ENCODE measurements at regions not wholly inside any gene's neighbourhood (a gene's known extent, or its start where the extent isn't known, plus 50 kb on each side); places are given as distances from the start of the nearest gene placed in this dataset.

DNA sequence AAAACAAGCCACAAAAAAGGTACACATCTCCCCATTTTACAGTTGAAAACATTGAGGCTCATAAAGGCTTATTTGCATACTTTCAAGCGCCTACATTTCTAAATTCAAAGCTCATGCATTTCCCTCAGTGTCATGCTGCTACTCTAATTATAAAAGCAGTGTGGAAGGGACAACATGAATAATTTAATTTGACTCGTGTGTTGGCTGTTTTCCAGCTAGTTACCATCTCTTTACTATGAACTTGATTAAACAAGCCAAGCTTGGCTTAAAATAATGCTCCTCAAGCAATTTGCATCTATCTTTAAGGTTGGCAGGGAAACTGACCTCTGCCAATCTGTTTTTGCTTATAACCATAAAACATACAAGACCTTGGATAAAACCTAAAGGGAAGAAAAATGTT lies 252.5 kb upstream of the NEIL3 start:
- DNase-seq: no peak

DNA sequence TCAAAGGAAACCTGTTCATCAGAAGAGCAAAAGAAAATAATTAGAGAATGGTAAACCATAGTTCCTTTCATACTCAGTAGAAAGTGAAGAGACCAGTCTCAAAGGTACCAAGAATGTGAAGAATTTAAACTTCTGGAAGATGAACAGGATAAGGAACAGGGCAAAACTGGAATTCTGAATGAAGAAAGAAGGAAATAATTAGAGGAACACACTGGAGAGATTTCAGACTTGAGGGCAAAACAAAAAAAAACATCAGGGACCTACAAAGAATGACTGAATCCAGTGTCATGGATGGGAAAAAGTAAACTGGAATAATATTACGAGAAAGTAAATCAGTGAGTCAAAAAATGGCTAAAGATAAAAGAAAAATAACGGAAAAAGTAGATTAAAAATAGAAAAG lies 245.6 kb upstream of the NEIL3 start:
- DNase-seq: no peak

DNA sequence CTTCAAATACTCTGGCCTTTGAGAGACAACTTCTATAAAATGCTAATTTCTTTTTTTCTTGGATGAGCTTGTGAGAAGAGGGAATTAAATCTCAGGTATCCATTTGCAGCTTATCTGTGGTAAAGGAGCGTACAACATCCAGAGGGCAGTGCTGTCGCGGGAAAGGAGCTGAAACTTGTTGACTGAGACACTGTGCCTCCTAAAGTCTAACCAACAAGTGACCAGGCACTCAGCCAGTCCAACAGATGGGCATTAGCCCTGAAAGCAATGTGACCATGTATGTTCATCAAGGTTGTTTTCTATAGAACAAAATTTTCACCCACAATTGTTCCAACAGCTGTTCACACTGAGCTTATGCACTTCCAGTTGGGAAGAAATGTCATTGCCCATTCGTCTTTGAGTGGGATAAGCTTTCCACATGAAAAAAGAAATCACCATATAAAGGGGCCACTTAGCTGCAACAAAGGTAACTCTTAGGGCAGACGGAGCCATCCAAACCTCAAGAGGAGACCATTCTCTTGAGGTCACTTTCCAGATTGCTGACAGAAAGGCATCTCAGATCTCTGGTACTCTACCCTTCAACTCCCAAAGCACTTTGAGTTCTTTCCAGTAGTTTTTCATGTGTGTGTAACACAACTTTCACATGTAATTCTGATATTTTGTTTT lies 244.8 kb upstream of the NEIL3 start:
- no peak for DNase-seq

DNA sequence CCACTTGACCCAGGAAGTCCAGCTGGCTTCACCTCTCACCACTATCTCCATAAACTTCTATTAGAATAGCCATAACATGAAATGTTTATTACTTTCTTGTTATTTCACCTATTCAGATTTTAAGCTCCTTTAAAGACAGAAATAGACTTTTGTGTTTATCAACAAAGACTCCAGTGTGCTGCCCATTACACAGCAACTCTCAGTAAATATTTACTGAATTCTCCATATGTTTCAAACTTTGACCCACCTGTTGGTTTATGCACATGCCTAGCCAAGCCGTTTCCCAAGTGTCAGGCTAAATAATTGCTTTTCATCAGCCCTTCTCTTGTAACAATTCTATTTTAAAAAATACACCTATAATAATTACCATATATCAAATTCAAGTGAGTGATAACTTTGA lies 242.9 kb upstream of the NEIL3 start:
- no peak for DNase-seq

DNA sequence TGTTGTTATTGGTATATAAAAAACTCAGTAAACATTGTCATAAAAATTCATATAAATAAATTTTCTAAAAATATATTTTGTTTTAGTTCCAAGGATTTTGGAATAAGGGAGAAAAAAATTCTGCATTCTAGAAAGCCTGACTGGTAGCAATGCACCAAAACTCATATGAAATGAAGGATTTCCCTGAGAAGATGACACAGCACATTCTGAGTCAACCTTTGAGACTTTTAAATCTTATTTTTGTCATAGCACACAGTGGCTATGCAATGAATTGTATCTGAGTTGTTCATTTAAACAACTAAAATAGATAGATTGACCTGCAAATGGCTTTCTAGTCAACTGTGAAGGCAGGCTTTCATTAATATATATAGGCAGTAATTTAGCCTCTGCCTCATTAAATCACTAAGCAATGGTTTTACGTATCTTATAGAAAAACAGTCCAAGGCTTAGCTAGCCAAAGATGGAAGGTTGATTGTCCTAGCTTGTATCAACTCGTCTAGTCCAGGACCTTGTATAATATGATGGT lies 239.1 kb upstream of the NEIL3 start:
- no peak for DNase-seq

DNA sequence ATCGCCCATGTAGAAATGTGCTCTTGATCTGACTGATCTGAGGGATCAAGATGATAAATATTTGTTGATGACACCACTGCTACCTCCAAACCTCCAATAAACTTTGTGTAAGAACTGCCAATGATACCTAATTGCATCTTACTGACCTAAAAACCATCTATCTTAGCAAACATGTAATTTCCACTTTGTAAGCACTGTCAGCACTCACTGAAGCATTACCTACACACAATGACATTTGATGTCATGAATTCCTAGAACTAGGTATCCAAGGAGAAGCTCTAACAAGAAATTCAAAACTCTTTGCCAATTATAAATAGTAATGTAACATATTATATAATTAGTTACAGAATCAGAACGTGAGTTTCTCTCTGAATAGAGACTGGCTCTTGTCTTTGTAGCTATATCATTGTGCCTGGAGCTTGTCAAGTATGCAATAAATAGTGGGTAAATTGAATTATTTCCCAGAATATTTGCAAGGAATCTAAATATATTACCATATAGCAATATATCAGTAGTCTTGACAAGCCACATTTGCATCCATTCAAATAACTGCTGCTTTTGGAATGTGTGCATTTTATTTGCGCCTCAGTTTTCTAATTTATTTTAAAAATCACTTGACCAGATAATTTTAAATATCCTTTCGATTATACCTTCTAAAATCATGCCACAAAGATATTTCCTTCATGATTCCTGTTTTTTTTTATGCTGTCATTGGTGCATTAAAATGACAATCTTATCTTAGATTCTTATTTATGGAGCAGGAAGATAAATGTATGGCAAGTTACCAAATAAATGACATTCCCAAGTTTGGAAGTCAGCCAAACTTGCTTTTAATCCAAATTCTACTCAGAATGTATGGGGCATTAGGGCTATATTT lies 232.3 kb upstream of the NEIL3 start:
- no peak for DNase-seq

DNA sequence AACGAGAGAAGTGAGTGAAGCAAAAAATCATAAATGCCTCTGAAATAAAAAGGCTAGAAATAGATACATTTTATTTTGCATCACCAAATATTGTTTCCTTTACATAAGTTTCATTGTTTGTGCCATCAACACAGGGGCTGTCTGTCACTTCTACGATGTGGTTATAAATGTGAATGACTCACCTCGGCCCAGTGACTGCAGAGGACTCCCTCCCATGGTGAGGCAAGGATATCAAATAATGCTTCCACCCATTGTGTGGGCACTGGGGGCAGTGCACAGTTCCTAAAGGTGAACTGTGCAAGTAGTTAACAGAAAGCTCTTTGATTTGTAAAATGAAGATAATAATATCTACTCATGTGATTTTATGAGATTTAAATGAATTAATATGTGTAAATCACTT lies 230.3 kb upstream of the NEIL3 start:
- DNase-seq: no peak

DNA sequence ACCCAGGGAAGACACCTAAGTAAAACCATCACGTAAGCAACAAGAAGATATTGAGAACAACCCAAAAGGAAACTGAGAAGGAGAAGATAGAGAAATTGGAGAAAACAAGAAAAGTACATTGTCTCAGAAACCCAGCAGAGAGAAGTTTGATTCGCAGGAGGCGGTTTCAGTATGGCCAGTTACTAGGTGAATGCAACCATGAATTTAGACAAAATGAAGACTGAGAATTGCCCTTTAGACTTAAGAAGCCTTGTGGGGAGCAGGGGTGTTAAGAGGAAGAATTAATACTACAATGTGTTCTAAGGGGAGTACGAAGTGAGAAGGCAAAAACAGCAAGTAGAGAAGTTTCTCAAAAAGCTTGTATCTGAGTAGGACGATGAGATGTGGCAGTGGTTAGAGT lies 229.3 kb upstream of the NEIL3 start:
- DNase-seq: no peak

DNA sequence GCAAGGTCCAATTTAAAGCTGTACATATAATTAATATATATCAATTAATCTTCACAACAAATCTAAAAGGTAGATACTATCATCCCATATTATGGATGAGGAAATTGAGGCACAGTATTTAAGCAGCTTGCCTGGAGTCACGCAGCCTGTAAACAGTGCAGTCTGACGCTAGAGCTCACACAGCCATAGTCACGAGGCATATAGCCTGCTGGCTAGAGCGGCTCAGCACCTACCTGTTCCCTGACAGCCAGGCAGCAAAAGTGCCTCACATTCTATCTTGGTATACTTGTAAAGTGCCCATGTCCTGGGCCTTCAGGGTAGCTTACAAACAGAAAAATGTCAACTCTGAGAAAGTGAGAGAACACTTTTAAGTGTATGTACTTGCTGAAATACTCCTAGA lies 222.6 kb upstream of the NEIL3 start:
- DNase-seq: no peak

DNA sequence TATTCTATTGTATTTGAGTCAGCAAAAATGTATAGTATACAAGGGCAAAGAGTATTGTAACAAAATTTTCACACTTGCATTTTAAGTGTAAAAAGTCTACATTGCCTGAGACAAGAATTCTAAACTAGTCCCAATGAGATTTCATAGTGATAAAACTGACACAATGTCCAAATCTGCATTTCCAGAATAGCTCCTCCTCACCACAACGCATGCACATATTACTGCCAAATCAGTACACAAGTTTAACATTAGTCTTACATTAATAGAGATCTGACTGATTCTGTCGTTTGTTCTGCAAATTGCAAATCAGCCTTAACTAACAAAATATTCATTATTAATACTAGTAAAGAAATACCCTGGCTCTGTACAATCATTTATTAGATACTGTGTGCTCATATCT lies 222.2 kb upstream of the NEIL3 start:
- DNase-seq: no peak

DNA sequence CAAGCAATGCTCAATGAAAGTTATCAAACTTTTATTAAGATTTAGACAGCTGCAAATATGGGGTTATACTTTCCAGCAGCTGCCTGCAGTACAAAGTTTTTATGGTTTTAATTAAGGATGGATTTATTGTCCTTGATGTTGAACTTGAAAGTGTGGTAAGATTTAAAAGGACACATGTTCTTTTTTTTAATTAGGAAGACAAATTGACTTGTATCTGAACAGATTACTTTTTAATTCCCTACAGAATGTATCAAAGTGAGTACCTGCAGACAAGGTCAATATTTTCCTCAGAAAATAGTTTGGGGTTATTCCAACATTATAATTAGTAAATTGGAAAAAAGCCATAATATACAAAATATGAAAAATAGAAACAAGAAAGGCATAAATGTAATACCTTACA lies 218.2 kb upstream of the NEIL3 start:
- DNase-seq: no peak

DNA sequence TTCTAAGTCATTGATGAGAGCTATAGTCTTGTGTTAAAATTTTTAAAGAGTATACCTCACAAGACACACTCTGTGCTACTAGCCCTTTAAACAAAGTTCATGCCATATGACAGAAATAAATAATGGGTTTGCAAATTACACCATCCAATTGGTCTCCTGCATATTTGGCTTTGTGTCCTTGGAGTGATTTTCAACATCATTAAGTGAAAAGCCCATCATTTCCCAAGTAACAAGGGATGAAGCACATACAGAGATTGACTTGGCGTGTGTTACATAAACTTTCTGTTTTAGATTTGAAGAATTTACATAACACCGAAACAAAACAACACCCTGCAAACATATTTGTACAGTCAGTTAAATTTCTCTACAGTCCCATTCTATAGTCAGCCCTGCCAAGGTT lies 216.9 kb upstream of the NEIL3 start:
- no peak for DNase-seq

DNA sequence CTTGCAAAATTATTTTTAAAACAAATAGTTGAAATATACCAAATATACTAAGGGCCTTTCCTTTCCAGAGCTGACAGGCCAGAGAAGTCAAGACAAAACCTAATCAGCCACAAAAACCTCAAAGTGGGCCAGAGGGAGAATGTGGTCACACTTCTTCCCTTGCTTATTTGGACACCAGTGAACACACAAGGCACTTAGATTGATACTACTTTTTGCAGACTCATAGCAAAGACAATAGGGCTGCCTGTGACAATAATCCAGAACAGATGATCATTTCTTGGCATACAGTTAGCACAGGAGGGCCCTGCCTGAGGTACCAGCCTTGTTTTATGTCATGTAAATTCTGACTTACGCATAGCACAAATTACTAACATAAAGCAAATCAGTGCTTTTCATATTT lies 215.7 kb upstream of the NEIL3 start:
- no peak for DNase-seq

DNA sequence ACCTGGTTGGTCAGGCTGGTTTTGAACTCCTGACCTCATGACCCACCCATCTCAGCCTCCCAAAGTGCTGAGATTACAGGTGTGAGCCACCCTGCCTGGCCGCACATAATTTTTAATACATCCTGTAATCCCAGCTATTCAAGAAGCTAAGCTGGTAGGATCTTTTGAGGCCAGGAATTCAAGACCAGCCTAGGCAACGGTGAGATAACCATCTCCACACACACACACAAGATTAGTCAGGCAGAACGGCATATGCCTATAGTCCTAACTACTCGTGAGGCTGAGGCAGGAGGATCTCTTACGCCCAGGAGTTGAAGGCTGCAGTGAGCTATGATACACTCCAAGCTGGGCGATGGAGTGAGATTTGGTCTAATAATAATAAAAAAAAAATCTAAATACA lies 212.4 kb upstream of the NEIL3 start:
- no peak for DNase-seq

DNA sequence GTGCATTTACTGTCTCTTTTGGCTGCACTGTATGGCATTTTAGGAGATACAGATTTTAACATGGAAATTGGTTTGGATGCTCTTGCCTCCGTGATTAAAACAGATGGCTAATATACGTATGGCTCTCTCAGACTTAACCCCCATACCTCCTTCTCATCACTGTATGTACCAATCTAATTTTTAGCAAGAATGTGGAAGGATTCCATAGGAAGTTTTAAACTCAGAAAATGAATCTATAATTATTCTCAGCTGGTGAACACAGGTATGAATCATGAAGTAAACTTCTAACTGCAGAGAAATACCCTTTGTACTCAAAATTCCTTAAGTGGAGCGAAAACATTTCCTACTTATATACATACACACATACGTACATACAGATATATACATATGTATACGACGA lies 210.5 kb upstream of the NEIL3 start:
- DNase-seq: no peak

DNA sequence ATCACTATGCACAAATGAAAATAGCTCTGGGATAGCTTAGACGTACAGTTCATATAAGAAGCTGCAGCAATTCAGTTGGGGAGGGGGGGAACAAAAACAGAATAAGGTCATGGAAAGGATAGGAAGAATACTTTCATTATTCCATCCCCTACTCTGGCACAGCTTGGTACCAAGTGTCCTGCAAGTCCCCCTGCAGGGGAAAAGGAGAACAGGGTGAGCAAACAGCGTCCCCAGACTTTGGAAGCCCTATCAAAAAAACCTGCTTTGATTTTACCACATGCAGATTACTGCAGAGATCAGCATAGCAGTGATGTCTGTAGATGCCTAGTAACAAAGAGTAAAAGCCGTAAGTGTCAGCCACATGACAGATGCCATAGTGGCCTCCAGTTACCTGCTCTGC lies 209.4 kb upstream of the NEIL3 start:
- no peak for DNase-seq

DNA sequence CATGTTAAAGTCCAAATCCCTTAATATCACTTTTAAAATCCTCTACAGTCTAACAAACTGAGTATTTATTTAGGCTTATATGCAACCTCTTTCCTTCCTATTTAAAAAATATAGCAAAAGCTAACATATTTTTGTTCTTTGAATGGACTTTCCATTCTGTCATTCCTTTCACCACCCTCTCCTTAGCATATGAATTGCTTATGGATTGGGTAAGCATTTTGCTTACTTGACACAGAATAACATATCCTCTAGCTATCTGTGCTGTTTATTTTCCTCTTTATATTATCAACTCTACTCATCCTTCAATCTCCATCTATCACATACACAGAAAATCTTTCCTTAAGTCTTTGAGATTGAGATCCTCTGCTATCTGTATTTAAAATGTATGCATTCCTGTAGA lies 206.1 kb upstream of the NEIL3 start:
- no peak for DNase-seq

DNA sequence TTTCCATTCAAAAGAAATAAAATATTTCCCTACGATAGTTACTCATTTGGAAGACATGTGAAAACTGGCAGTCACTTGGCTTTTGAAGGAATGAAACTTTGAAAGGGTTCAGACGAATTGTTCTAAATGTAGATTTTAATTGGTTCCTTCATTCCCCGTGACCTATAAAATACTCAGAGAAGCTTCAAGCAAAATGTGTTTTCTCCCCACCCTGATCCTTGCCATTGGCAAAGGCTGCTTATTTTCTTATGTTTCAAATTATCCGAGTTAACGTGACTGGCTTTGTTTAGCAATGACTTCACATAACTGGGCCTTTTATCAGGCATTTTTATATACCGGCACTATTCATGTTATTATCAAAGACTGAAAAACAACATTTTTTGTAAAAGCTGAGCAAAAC lies 204.1 kb upstream of the NEIL3 start:
- no peak for DNase-seq

DNA sequence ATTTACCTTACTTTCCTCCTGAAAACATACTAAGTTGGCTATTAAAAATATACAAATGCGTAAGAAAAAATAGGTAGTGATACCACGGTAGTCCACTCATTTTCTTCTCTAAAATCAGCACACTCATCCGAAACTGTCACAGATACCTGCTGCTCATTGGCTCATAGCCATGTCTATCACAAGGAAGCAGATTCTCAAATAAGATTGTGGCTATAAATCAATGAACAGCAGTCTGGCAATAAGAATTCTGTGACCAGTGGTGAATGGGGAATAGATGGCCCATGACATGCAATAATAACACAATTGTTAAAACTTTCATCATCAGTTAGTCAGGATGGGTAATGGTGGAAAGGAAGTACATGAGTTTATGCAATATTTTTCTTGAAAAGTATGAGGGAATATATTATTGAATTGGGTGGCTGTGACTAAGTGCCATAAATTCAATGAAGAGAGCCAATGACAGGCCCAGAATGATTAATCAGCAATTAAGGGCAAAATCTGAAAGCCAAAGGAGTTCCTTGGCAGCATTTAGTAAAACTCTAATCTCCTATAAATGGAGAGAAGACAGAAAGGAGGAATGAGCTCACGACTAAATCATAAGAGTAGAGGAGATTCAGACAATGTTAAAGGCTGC lies 202.3 kb upstream of the NEIL3 start:
- no peak for DNase-seq

DNA sequence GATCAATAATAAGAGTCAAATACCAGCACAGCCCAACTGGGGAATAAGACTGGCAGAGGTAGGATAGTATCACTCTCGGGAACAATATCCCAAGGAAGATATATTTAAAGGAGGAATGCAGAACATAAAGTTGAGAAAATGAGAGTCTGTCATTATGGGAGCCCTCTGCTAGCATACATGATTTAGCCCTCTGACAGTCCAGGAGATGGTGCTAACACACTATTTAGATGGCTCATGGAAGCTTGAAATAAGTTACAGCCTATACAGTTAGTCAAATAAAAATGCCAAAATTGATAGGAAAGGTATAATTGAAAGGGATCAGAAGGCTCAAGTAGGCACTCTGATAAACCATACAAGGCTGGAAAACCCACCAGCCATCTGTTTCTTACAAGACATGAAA lies 201.0 kb upstream of the NEIL3 start:
- DNase-seq: no peak

DNA sequence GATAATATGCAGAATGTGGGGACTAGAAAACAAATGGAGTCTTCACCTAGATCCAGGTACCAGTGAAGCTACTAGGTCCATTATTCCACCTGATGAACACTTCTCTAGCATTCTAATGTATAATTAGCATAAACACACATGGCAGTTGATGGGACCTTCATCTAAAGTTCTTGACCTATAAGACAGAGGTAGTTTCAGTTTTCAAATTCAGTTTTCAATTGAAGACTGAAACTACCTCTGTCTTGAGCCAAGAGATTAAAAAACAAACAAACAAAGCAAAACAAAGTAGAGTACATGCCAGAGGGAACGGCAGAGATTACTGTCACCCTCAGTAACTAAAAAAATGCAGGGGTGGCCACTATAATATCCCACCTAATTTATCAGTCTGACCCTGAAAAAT lies 199.9 kb upstream of the NEIL3 start:
- no peak for DNase-seq

DNA sequence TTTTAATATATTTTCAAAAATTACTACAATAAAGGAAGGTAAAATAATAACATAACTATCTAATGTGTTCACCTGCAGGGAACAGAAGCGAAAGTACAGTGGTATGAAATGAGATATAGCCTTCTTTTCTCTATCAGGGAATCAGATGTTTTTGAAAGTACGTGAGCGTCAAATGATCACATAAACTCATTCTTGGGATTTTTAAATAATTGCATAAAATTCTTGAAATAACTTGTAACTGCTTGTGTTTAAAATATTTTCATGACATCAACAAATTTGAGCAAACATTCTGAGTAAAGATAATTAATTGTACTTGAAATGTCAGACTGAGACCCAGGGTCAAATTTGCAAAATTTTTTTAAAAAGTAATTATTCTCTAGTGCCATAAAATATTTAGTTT lies 193.5 kb upstream of the NEIL3 start:
- DNase-seq: no peak

DNA sequence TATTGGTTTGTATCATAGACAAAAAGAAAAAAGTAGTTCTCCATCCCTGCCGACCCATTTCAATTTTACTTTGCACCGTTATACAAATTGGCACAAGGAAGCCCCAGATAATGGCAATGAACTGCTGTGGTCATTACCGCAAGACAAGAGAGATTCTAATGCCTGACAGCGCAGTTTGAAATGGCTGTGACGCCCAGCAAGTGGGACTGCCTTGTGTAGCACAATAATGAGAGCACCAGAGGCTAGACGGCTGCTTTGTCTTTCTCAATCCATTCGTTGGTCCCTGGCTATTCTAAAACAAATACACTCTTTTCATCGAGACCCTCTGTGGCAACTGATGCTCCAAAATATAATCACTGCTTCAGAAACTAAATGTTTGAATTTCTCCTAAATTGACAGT lies 192.4 kb upstream of the NEIL3 start:
- no peak for DNase-seq

DNA sequence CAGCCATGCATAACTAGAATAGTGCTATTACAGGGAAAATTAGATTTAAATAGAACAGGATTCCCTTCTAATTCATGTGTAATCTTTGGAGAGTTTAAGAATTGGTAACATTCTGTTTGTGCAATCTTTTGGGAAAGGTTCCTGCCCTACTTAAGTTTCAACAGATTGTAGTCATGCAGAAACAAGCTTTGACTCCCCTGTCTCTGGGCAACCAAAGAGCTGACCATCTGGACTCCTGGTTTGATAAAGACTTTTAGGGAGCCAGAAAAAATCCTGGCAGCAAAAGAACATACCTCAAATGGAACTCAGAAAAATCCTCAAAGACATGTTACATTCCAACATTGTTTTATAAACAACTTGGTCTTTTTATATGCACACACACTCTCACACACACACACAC lies 191.1 kb upstream of the NEIL3 start:
- no peak for DNase-seq
